ENCODE measurements at regions not wholly inside any gene's neighbourhood (a gene's known extent, or its start where the extent isn't known, plus 50 kb on each side); places are given as distances from the start of the nearest gene placed in this dataset.

DNA sequence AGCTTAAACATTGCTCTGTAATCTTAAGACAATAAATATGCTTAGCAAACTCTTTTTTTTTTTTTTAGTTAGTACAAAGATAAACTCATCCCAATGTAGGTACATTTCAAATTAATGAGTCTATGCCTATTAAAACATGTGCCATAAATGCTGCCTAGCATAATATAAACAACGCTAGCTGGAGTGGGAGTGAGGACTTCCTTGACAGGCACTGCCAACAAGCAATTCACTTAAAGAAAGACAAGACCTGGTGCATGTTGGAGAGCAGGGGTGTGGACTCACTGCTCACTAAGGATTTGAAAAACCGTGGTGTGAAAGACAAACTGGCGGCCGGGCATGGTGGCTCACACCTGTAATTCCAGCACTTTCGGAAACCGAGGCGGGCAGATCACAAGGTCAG is 187.2 kb upstream of the RGS6 start:
- H3K36me3 ChIP-seq (ENCODE audit: low read length) = no peaks in the 10 kb centered on the region
- H3K4me2 ChIP-seq (ENCODE audit: low read depth, low read length, poor library complexity, severe bottlenecking) = no peak overlapping the region
- TF ChIP-seq, protein P1, sequence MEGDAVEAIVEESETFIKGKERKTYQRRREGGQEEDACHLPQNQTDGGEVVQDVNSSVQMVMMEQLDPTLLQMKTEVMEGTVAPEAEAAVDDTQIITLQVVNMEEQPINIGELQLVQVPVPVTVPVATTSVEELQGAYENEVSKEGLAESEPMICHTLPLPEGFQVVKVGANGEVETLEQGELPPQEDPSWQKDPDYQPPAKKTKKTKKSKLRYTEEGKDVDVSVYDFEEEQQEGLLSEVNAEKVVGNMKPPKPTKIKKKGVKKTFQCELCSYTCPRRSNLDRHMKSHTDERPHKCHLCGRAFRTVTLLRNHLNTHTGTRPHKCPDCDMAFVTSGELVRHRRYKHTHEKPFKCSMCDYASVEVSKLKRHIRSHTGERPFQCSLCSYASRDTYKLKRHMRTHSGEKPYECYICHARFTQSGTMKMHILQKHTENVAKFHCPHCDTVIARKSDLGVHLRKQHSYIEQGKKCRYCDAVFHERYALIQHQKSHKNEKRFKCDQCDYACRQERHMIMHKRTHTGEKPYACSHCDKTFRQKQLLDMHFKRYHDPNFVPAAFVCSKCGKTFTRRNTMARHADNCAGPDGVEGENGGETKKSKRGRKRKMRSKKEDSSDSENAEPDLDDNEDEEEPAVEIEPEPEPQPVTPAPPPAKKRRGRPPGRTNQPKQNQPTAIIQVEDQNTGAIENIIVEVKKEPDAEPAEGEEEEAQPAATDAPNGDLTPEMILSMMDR (IDR thresholded peaks at IDR 0.05; ENCODE audit: insufficient read depth, low read length, poor library complexity, severe bottlenecking) = no peak
- no peak for TF ChIP-seq EZH2phosphoT487 (conservative IDR thresholded peaks at IDR 0.05; ENCODE audit: low read length)
- no peaks in the 10 kb centered on the region for H3K27me3 ChIP-seq (ENCODE audit: low read length)
- H4K20me1 ChIP-seq (ENCODE audit: low read depth, low read length) = no peaks in the 10 kb centered on the region
- H3K4me3 ChIP-seq (ENCODE audit: insufficient read depth, low read length, poor library complexity, severe bottlenecking) = no peak overlapping the region
- no peaks in the 10 kb centered on the region for H3F3A ChIP-seq (ENCODE audit: insufficient read depth)
- no peaks in the 10 kb centered on the region; the same call in 1 of the 2 replicates for H3K9me3 ChIP-seq (ENCODE audit: insufficient read depth, low read length)
- H2AFZ ChIP-seq (ENCODE audit: low read depth, low read length, severe bottlenecking) = no peak overlapping the region
- H3K27ac ChIP-seq (ENCODE audit: low read depth, low read length) = no peak overlapping the region
- no peaks in the 10 kb centered on the region for H3K79me2 ChIP-seq (ENCODE audit: insufficient read depth, low read length)
- no peaks in the 10 kb centered on the region for H3K9me2 ChIP-seq (replicated peaks; ENCODE audit: insufficient read depth, low read length)
- H3K9ac ChIP-seq (ENCODE audit: low read length) = no peak overlapping the region

DNA sequence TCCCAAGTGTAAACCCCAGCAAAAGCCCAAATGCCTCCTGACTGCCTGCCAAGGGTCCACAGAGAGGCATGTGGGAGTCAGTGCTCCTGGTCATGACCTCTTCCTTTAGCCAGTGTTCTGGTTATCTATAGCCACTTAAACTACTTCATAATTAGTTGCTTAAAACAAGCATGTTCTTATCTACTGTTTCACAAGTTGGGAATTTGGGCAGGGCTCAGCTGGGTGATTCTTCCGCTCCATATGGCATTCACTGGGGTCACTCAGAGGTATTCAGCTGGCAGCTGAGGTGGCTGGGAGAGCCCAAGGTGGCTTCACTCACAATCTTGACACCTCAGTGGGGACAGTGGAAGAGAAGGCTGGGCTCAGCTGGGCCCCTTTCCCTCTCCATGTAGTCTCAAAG is 184.0 kb upstream of the RGS6 start:
- H2AFZ ChIP-seq (ENCODE audit: low read depth, low read length, severe bottlenecking) = no peak overlapping the region
- H3K9ac ChIP-seq (ENCODE audit: low read length) = no peak overlapping the region
- no peaks in the 10 kb centered on the region for H3K27me3 ChIP-seq (ENCODE audit: low read length)
- no peaks in the 10 kb centered on the region for H3K36me3 ChIP-seq (ENCODE audit: low read length)
- H3K27ac ChIP-seq (ENCODE audit: low read depth, low read length) = no peak overlapping the region
- H3F3A ChIP-seq (ENCODE audit: insufficient read depth) = no peaks in the 10 kb centered on the region
- H3K4me2 ChIP-seq (ENCODE audit: low read depth, low read length, poor library complexity, severe bottlenecking) = no peak overlapping the region
- no peaks in the 10 kb centered on the region for H3K79me2 ChIP-seq (ENCODE audit: insufficient read depth, low read length)
- H4K20me1 ChIP-seq (ENCODE audit: low read depth, low read length) = no peaks in the 10 kb centered on the region
- no peak overlapping the region for H3K4me3 ChIP-seq (ENCODE audit: insufficient read depth, low read length, poor library complexity, severe bottlenecking)
- H3K9me3 ChIP-seq (ENCODE audit: insufficient read depth, low read length) = no peaks in the 10 kb centered on the region; the same call in 1 of the 2 replicates
- no peak for TF ChIP-seq EZH2phosphoT487 (conservative IDR thresholded peaks at IDR 0.05; ENCODE audit: low read length)
- TF ChIP-seq, protein P1 (IDR thresholded peaks at IDR 0.05; ENCODE audit: insufficient read depth, low read length, poor library complexity, severe bottlenecking) = no peak
- H3K9me2 ChIP-seq (replicated peaks; ENCODE audit: insufficient read depth, low read length) = no peaks in the 10 kb centered on the region

DNA sequence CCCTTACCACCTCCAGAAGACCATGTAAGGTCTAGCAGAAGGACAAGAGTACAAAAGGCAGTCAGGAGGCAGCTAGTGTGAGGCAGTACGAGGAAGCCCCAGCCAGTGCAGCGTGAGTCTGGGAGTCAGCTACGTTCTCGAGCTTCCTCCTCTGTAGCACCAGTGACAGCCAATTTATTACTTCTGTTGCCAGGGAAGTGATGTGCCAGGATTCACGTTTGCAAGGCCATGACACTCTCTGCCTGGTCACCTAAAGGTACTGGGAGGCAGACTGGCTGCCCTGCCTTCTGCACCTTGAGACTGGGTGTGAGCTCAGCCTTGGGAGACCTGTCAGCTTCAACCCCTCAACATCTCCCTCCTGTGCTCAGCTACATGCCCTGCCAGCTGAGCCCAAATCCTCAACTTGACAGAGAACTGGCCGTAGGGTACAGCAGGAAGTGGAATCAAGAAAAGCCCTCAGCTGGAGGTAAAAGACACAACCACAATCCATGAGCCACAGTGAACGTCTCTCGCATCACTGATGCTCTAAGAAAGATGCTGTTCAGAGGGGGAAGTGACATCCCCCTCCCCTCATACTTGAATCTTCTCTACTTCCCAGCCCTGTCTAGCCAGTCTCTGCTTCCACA is 182.5 kb upstream of the RGS6 start:
- H3K4me2 ChIP-seq (ENCODE audit: low read depth, low read length, poor library complexity, severe bottlenecking) = no peak overlapping the region
- H2AFZ ChIP-seq (ENCODE audit: low read depth, low read length, severe bottlenecking) = no peak overlapping the region
- no peaks in the 10 kb centered on the region for H3F3A ChIP-seq (ENCODE audit: insufficient read depth)
- H3K27me3 ChIP-seq (ENCODE audit: low read length) = no peaks in the 10 kb centered on the region
- no peak overlapping the region for H3K4me3 ChIP-seq (ENCODE audit: insufficient read depth, low read length, poor library complexity, severe bottlenecking)
- no peaks in the 10 kb centered on the region for H4K20me1 ChIP-seq (ENCODE audit: low read depth, low read length)
- no peak overlapping the region for H3K9ac ChIP-seq (ENCODE audit: low read length)
- no peak overlapping the region for H3K27ac ChIP-seq (ENCODE audit: low read depth, low read length)
- H3K36me3 ChIP-seq (ENCODE audit: low read length) = no peaks in the 10 kb centered on the region
- no peaks in the 10 kb centered on the region for H3K9me2 ChIP-seq (replicated peaks; ENCODE audit: insufficient read depth, low read length)
- TF ChIP-seq, protein P1 (IDR thresholded peaks at IDR 0.05; ENCODE audit: insufficient read depth, low read length, poor library complexity, severe bottlenecking) = no peak
- TF ChIP-seq EZH2phosphoT487 (conservative IDR thresholded peaks at IDR 0.05; ENCODE audit: low read length) = no peak
- no peaks in the 10 kb centered on the region; the same call in 1 of the 2 replicates for H3K9me3 ChIP-seq (ENCODE audit: insufficient read depth, low read length)
- no peaks in the 10 kb centered on the region for H3K79me2 ChIP-seq (ENCODE audit: insufficient read depth, low read length)

Measured in SU-DHL-6 (cell line).